ENCODE measurements at regions not wholly inside any gene's neighbourhood (a gene's known extent, or its start where the extent isn't known, plus 50 kb on each side); places are given as distances from the start of the nearest gene placed in this dataset.

- H3K4me1 Mint-ChIP-seq = no peaks in the 10 kb centered on the region
- DNase-seq (no peak), ATAC-seq (no peak)
- peaks cover 5% of the 10 kb centered on the region for H3K9me3 Mint-ChIP-seq (ENCODE audit: low read depth)
- H3K27ac Mint-ChIP-seq = no peak overlapping the region
- ChIA-PET POLR2A (no interaction called here), CTCF (no interaction called here)
- no peaks in the 10 kb centered on the region for H3K36me3 Mint-ChIP-seq (ENCODE audit: low read depth)
- intact Hi-C loops (cut with DNase I, micrococcal nuclease) = no loop called here
- H3K4me3 Mint-ChIP-seq = no peak overlapping the region
- H3K27me3 Mint-ChIP-seq = no peaks in the 10 kb centered on the region
Measured at GRCh38 chr3:1848935-1849334, 249.7 kb upstream of the CNTN4 start.

- no peak for DNase-seq
- ATAC-seq = no peak
- Mint-ChIP-seq H3K27ac (no peak overlapping the region), H3K4me3 (no peak overlapping the region), H3K27me3 (no peaks in the 10 kb centered on the region), H3K4me1 (no peaks in the 10 kb centered on the region), H3K36me3 (ENCODE audit: low read depth) (no peaks in the 10 kb centered on the region), H3K9me3 (ENCODE audit: low read depth) (peaks cover 5% of the 10 kb centered on the region)
- ChIA-PET POLR2A (no interaction called here), CTCF (no interaction called here)
- intact Hi-C loops (cut with DNase I, micrococcal nuclease) = no loop called here
Measured at GRCh38 chr3:1852950-1853349, 245.7 kb upstream of the CNTN4 start.

- ATAC-seq (no peak), DNase-seq (no peak)
- peaks cover 2% of the 10 kb centered on the region for H3K9me3 Mint-ChIP-seq (ENCODE audit: low read depth)
- H3K36me3 Mint-ChIP-seq (ENCODE audit: low read depth) = no peaks in the 10 kb centered on the region
- ChIA-PET CTCF (no interaction called here), POLR2A (interaction anchor here (0.7 kb wide), 1 partner anchor 1080 kb away, joined by 3 read pairs; no protein-coding TSS in a partner anchor)
- intact Hi-C loops (cut with DNase I, micrococcal nuclease) = no loop called here
- no peak overlapping the region for H3K4me3 Mint-ChIP-seq
- no peaks in the 10 kb centered on the region for H3K27me3 Mint-ChIP-seq
- H3K4me1 Mint-ChIP-seq = no peaks in the 10 kb centered on the region
- H3K27ac Mint-ChIP-seq = no peak overlapping the region
Measured at GRCh38 chr3:1855841-1856240, 242.8 kb upstream of the CNTN4 start.

- no peak for DNase-seq
- CTCF ChIA-PET = no interaction called here
- no peak for ATAC-seq
- H3K27ac Mint-ChIP-seq = no peak overlapping the region
- no peaks in the 10 kb centered on the region for H3K4me1 Mint-ChIP-seq
- H3K4me3 Mint-ChIP-seq = no peak overlapping the region
- H3K36me3 Mint-ChIP-seq (ENCODE audit: low read depth) = no peaks in the 10 kb centered on the region
- H3K9me3 Mint-ChIP-seq (ENCODE audit: low read depth) = peaks cover 12% of the 10 kb centered on the region
- intact Hi-C loops (cut with DNase I, micrococcal nuclease) = no loop called here
- POLR2A ChIA-PET = no interaction called here
- H3K27me3 Mint-ChIP-seq = no peaks in the 10 kb centered on the region
Measured at GRCh38 chr3:1870738-1871137, 227.9 kb upstream of the CNTN4 start.

- no peaks in the 10 kb centered on the region for H3K27me3 Mint-ChIP-seq
- POLR2A ChIA-PET = no interaction called here
- DNase-seq = no peak
- H3K4me1 Mint-ChIP-seq = no peaks in the 10 kb centered on the region
- no peak overlapping the region for H3K4me3 Mint-ChIP-seq
- peaks cover 4% of the 10 kb centered on the region for H3K9me3 Mint-ChIP-seq (ENCODE audit: low read depth)
- ATAC-seq = no peak
- H3K36me3 Mint-ChIP-seq (ENCODE audit: low read depth) = no peaks in the 10 kb centered on the region
- H3K27ac Mint-ChIP-seq = no peak overlapping the region
- CTCF ChIA-PET = no interaction called here
- intact Hi-C loops (cut with DNase I, micrococcal nuclease) = no loop called here
Measured at GRCh38 chr3:1883534-1883933, 215.1 kb upstream of the CNTN4 start.

GRCh38 chr3:1892459-1892858 is 206.2 kb upstream of the CNTN4 start:
- H3K9me3 Mint-ChIP-seq (ENCODE audit: low read depth) = peaks cover 28% of the 10 kb centered on the region
- intact Hi-C loops (cut with DNase I, micrococcal nuclease) = no loop called here
- ChIA-PET CTCF (no interaction called here), POLR2A (no interaction called here)
- no peak overlapping the region for H3K4me3 Mint-ChIP-seq
- H3K36me3 Mint-ChIP-seq (ENCODE audit: low read depth) = no peaks in the 10 kb centered on the region
- ATAC-seq = no peak
- no peaks in the 10 kb centered on the region for H3K27me3 Mint-ChIP-seq
- no peak overlapping the region for H3K27ac Mint-ChIP-seq
- H3K4me1 Mint-ChIP-seq = no peaks in the 10 kb centered on the region
- no peak for DNase-seq

- CTCF ChIA-PET = no interaction called here
- H3K4me3 Mint-ChIP-seq = no peak overlapping the region
- POLR2A ChIA-PET = no interaction called here
- H3K4me1 Mint-ChIP-seq = no peaks in the 10 kb centered on the region
- H3K36me3 Mint-ChIP-seq (ENCODE audit: low read depth) = no peaks in the 10 kb centered on the region
- H3K9me3 Mint-ChIP-seq (ENCODE audit: low read depth) = peaks cover 6% of the 10 kb centered on the region
- no peak for DNase-seq
- no peaks in the 10 kb centered on the region for H3K27me3 Mint-ChIP-seq
- ATAC-seq = no peak
- no peak overlapping the region for H3K27ac Mint-ChIP-seq
- intact Hi-C loops (cut with DNase I, micrococcal nuclease) = no loop called here
Measured at GRCh38 chr3:1902416-1902815, 196.2 kb upstream of the CNTN4 start.

- intact Hi-C loops (cut with DNase I, micrococcal nuclease) = no loop called here
- POLR2A ChIA-PET = no interaction called here
- Mint-ChIP-seq H3K36me3 (ENCODE audit: low read depth) (no peaks in the 10 kb centered on the region), H3K4me3 (no peak overlapping the region), H3K27me3 (no peaks in the 10 kb centered on the region), H3K9me3 (ENCODE audit: low read depth) (peaks cover 6% of the 10 kb centered on the region), H3K4me1 (no peaks in the 10 kb centered on the region), H3K27ac (no peak overlapping the region)
- ATAC-seq (no peak), DNase-seq (no peak)
- CTCF ChIA-PET = no interaction called here
Measured at GRCh38 chr3:1903111-1903510, 195.6 kb upstream of the CNTN4 start.

- H3K4me1 Mint-ChIP-seq = no peaks in the 10 kb centered on the region
Measured at GRCh38 chr3:1907911-1908310, 190.8 kb upstream of the CNTN4 start.

GRCh38 chr3:1908651-1909445 is 189.8 kb upstream of the CNTN4 start:
- CTCF ChIA-PET = no interaction called here
- Mint-ChIP-seq H3K27me3 (no peaks in the 10 kb centered on the region), H3K36me3 (ENCODE audit: low read depth) (no peaks in the 10 kb centered on the region), H3K27ac (no peak overlapping the region), H3K4me3 (no peak overlapping the region), H3K4me1 (no peaks in the 10 kb centered on the region), H3K9me3 (ENCODE audit: low read depth) (peaks cover 4% of the 10 kb centered on the region)
- POLR2A ChIA-PET = no interaction called here
- ATAC-seq = no peak
- DNase-seq = no peak
- intact Hi-C loops (cut with DNase I, micrococcal nuclease) = no loop called here

More at GRCh38 chr3:1907911-1908310, 190.8 kb upstream of the CNTN4 start:
- intact Hi-C loops (cut with DNase I, micrococcal nuclease) = no loop called here
- ChIA-PET CTCF (no interaction called here), POLR2A (no interaction called here)
- ATAC-seq (no peak), DNase-seq (no peak)
- no peak overlapping the region for H3K4me3 Mint-ChIP-seq
- no peaks in the 10 kb centered on the region for H3K36me3 Mint-ChIP-seq (ENCODE audit: low read depth)
- H3K27me3 Mint-ChIP-seq = no peaks in the 10 kb centered on the region
- no peak overlapping the region for H3K27ac Mint-ChIP-seq
- peaks cover 4% of the 10 kb centered on the region for H3K9me3 Mint-ChIP-seq (ENCODE audit: low read depth)

GRCh38 chr3:1910322-1910721 is 188.3 kb upstream of the CNTN4 start:
- ChIA-PET CTCF (no interaction called here), POLR2A (no interaction called here)
- DNase-seq (no peak), ATAC-seq (no peak)
- H3K4me1 Mint-ChIP-seq = no peaks in the 10 kb centered on the region
- H3K9me3 Mint-ChIP-seq (ENCODE audit: low read depth) = peaks cover 4% of the 10 kb centered on the region
- no peaks in the 10 kb centered on the region for H3K36me3 Mint-ChIP-seq (ENCODE audit: low read depth)
- intact Hi-C loops (cut with DNase I, micrococcal nuclease) = no loop called here
- H3K27me3 Mint-ChIP-seq = no peaks in the 10 kb centered on the region
- H3K4me3 Mint-ChIP-seq = no peak overlapping the region
- no peak overlapping the region for H3K27ac Mint-ChIP-seq

GRCh38 chr3:1929788-1930414 is 168.8 kb upstream of the CNTN4 start:
- ATAC-seq (no peak), DNase-seq (no peak)
- no peak overlapping the region for H3K4me3 Mint-ChIP-seq
- no peaks in the 10 kb centered on the region for H3K27me3 Mint-ChIP-seq
- no peaks in the 10 kb centered on the region for H3K4me1 Mint-ChIP-seq
- ChIA-PET POLR2A (interaction anchor here (0.6 kb wide), 1 partner anchor 751 kb away, joined by 3 read pairs; no protein-coding TSS in a partner anchor), CTCF (interaction anchor here (0.8 kb wide), 1 partner anchor 20 kb away, joined by 3 read pairs; no protein-coding TSS in a partner anchor)
- intact Hi-C loops (cut with DNase I, micrococcal nuclease) = no loop called here
- H3K36me3 Mint-ChIP-seq (ENCODE audit: low read depth) = no peaks in the 10 kb centered on the region
- no peak overlapping the region for H3K27ac Mint-ChIP-seq
- H3K9me3 Mint-ChIP-seq (ENCODE audit: low read depth) = peaks cover 13% of the 10 kb centered on the region

All from activated CD4-positive, alpha-beta T cell treated with anti-CD3 and anti-CD28 coated beads for 36 hours (primary cell).